Osteoblast (primary cell): ENCODE measurements at regions not wholly inside any gene's neighbourhood (a gene's known extent, or its start where the extent isn't known, plus 50 kb on each side); places are given as distances from the start of the nearest gene placed in this dataset.

Experiments used
- DNase-seq: peaks from one replicate; pipeline ENCODE4 v3.0.0; 2011; ENCODE audit warnings: low spot score, mixed read lengths; ENCODE audit not compliant: insufficient read length; ENCODE audit errors: missing footprints
- H2AFZ ChIP-seq: 2 replicates; pipeline ENCODE4 v1.6.0; 2011; ENCODE audit warnings: mild to moderate bottlenecking, low read length
- H3K27ac ChIP-seq: 2 replicates; pipeline ENCODE4 v1.5.1; 2011; ENCODE audit warnings: mild to moderate bottlenecking, low read depth, low read length, moderate library complexity
- H3K27me3 ChIP-seq: 2 replicates; pipeline ENCODE4 v1.6.0; 2012; ENCODE audit warnings: mild to moderate bottlenecking, control low read depth, inconsistent platforms, low read length, moderate library complexity; ENCODE audit not compliant: insufficient read depth
- H3K36me3 ChIP-seq: 2 replicates; pipeline ENCODE4 v1.5.1; 2011; ENCODE audit warnings: mild to moderate bottlenecking, low read length, control low read depth, moderate library complexity; ENCODE audit not compliant: insufficient read depth
- H3K4me1 ChIP-seq: 2 replicates; pipeline ENCODE4 v1.5.1; 2011; ENCODE audit warnings: mild to moderate bottlenecking, low read length, control low read depth, moderate library complexity; ENCODE audit not compliant: insufficient read depth
- H3K4me2 ChIP-seq: 2 replicates; pipeline ENCODE4 v1.6.0; 2011; ENCODE audit warnings: mild to moderate bottlenecking, low read length; ENCODE audit not compliant: insufficient read depth
- H3K4me3 ChIP-seq: fragments of 200-600 bp; sonication (generic); 3 replicates; pipeline ENCODE4 v1.5.1; 2012; ENCODE audit warnings: mild to moderate bottlenecking, low read length, inconsistent platforms; ENCODE audit not compliant: insufficient read depth
- H3K79me2 ChIP-seq: 2 replicates; pipeline ENCODE4 v1.6.0; 2012; ENCODE audit warnings: mild to moderate bottlenecking, low read length, control low read depth, inconsistent platforms; ENCODE audit not compliant: insufficient read depth
- H3K9me3 ChIP-seq: 2 replicates; pipeline ENCODE4 v1.5.1; 2011; ENCODE audit warnings: low read depth, low read length, control low read depth
- H4K20me1 ChIP-seq: 2 replicates; pipeline ENCODE4 v1.6.0; 2012; ENCODE audit warnings: mild to moderate bottlenecking, low read length, control low read depth; ENCODE audit not compliant: insufficient read depth
- CTCF ChIP-seq: IDR thresholded peaks from 2 replicates; pipeline ENCODE4 v1.5.1; 2011; ENCODE audit warnings: mild to moderate bottlenecking, low read depth, low read length, moderate library complexity; ENCODE audit errors: extremely low read depth

- Histone ChIP-seq H3K79me2 (no peaks in the 10 kb centered on the region), H3K36me3 (no peaks in the 10 kb centered on the region), H3K9me3 (no peaks in the 10 kb centered on the region), H3K4me1 (no peaks in the 10 kb centered on the region), H3K4me3 (no peak overlapping the region), H2AFZ (no peak overlapping the region), H3K4me2 (no peak overlapping the region), H3K27ac (no peak overlapping the region), H4K20me1 (no peaks in the 10 kb centered on the region), H3K27me3 (no peaks in the 10 kb centered on the region)
- no peak for DNase-seq
- no peak for TF ChIP-seq CTCF
These were observed 269.2 kb upstream of the ZNF521 start for GRCh38 chr18:25621144-25621543.

DNA sequence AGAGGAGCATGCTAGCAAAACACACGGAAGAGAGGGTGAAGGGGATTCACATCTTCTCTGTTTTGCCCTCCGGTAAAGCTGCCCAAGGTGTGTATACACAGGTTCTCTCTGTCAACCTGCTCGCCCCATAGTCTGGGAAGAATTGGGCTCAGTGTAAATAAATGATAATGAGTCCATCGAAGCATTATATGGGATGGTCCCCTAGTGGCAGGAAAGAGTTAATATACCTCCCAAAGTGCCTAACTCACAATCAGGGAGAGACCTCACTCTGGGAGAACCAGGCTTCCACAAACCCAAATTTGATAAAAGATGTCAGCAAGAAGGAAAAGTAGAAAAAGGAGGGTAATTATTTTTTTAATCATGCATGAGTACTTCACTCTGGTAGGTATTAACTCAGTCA, 262.2 kb upstream of the ZNF521 start:
- Histone ChIP-seq H3K27me3 (no peaks in the 10 kb centered on the region), H4K20me1 (no peaks in the 10 kb centered on the region), H3K9me3 (no peaks in the 10 kb centered on the region), H3K36me3 (no peaks in the 10 kb centered on the region), H3K27ac (no peak overlapping the region), H3K4me1 (no peaks in the 10 kb centered on the region), H2AFZ (no peak overlapping the region), H3K4me3 (no peak overlapping the region), H3K79me2 (no peaks in the 10 kb centered on the region), H3K4me2 (no peak overlapping the region)
- no peak for TF ChIP-seq CTCF
- no peak for DNase-seq

DNA sequence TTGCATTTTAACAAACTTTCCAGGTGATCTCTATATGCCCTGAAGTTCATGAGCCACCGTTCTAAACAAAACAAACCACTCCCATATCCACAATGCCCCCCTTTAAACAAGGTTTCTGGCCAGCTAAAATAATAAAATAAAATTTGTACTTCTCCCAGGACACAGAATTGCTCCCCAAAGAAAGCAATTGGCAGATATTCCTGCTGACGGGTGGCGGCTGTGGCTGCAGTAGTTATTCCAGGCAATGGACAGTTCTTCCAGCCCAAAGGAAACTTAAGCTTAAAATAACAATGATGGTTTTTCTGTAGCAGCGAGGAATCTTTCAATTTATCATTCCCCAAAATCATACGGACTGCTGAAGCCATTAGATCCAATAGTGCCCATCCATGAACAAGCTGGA, 260.5 kb upstream of the ZNF521 start:
- no peak for DNase-seq
- no peaks in the 10 kb centered on the region for H3K27me3 ChIP-seq
- H3K9me3 ChIP-seq: no peaks in the 10 kb centered on the region
- TF ChIP-seq CTCF: no peak
- no peaks in the 10 kb centered on the region for H3K36me3 ChIP-seq
- no peaks in the 10 kb centered on the region for H3K79me2 ChIP-seq
- H2AFZ ChIP-seq: no peak overlapping the region
- no peaks in the 10 kb centered on the region for H4K20me1 ChIP-seq
- no peak overlapping the region for H3K27ac ChIP-seq
- no peak overlapping the region for H3K4me3 ChIP-seq
- no peaks in the 10 kb centered on the region for H3K4me1 ChIP-seq
- no peak overlapping the region for H3K4me2 ChIP-seq

DNA sequence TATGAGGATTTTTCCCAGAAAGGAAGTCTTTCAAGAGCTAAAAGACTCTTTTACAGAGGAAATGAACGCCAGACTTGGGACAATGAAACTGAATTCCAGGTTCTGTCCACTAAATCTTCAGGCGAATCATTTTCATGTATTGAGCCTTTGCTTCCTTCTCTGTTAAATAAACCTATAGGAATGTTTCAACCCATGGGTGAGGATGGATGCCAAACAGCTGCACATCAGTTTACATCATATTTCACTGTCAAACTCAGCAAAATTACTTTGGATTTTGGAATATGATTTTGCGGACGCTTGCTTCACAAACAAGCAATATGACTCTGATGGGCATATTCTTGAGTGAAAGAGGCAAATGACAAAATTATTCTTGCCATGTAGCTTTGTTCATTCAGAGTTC, 256.1 kb upstream of the ZNF521 start:
- Histone ChIP-seq H3K4me2 (no peak overlapping the region), H4K20me1 (no peaks in the 10 kb centered on the region), H3K36me3 (no peaks in the 10 kb centered on the region), H3K4me3 (no peak overlapping the region), H3K4me1 (no peaks in the 10 kb centered on the region), H2AFZ (no peak overlapping the region), H3K27me3 (no peaks in the 10 kb centered on the region), H3K79me2 (no peaks in the 10 kb centered on the region), H3K9me3 (no peaks in the 10 kb centered on the region), H3K27ac (no peak overlapping the region)
- no peak for DNase-seq
- no peak for TF ChIP-seq CTCF
